Activated T-helper 1 cell treated with anti-CD3 and anti-CD28 coated beads, Interleukin-2, amount 50 U/mL, for 16 hours (primary cell): ENCODE measurements at regions not wholly inside any gene's neighbourhood (a gene's known extent, or its start where the extent isn't known, plus 50 kb on each side); places are given as distances from the start of the nearest gene placed in this dataset.

Experiments used
- DNase-seq, 2 donors: peaks; one replicate each; pipeline ENCODE4 v3.0.0-alpha.2; 2020; ENCODE audit warnings: low read depth in 1 of 2, low spot score in 1 of 2

DNA sequence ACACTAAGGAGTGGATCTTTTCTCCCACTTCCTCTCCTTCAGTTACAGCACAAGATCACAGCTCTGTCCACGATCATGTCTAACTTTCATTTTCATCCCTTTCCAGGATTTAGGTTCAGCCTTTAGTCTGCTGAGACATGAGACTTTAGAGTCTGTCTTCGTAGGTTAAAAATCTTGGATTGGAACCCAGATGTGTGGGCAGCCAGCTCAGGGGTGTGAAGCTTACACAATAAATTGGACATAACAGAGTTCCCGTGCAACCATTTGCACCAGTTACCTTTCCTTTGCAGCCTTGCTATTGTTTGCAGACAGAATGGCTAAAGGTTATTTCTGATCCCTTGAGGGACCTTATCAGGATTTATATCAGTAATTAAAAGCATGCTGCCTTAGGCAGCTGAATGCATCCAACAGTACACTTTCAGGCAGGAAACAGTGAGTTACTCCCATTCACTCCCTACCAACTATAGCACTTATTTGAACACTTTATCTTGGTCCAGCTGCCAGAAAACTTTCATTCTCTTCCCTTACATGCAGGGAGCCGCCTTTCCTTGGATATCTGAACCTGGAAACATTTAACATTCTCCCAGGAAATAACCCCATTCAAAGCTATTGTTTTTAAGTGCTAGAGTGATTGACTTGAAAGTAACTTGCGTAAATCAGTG, 87.3 kb downstream of the TMEM100 start:
- no peak for DNase-seq

DNA sequence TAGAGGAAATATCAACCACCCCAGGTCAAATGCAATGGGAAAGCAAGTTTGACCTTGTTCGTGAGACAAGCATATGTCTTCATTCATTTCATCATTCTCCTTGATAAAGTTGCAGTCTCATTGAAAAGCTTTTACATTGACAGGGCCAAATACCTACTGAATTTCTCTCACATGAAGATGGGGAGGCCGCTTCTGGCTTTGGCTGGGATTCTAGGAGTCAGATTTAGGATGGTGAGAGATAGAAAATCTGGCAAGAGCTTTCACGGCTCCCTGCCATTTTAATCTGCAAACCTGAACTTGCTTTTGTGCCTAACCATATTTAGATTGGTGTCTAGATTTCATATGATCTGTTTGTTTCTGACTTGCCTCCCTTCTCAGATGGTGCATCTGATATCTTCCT, 88.0 kb downstream of the TMEM100 start:
- DNase-seq: no peak

DNA sequence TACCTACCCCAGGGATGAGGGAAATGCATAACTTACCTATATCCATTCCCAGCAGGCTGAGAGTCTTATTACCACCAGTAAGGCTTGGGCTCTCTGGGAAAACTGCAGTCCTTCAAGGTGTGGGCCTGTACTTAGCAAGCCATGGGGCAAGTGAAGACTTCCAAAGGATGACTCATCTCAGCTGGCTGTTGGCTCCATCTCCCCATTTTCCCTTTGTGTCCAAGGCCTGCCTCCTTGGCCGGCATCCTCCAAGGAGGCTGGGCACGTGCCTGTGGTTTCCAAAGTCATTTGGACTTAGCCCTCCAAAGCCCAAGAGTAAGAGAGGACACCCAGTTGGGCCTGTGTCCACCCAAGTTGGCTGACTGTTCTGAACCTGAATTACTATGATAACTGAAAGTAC, 89.8 kb downstream of the TMEM100 start:
- no peak for DNase-seq

GRCh38 chr17:55632236-55632635, 90.4 kb downstream of the TMEM100 start:
- DNase-seq: no peak

GRCh38 chr17:55629995-55630394, 92.7 kb downstream of the TMEM100 start:
- DNase-seq: no peak

- no peak for DNase-seq
Observed at GRCh38 chr17:55625521-55625920, 97.1 kb downstream of the TMEM100 start.

- no peak for DNase-seq
Observed at GRCh38 chr17:55624772-55625433, 97.8 kb downstream of the TMEM100 start.

GRCh38 chr17:55622547-55622946, 100.1 kb downstream of the TMEM100 start:
- DNase-seq: no peak

DNA sequence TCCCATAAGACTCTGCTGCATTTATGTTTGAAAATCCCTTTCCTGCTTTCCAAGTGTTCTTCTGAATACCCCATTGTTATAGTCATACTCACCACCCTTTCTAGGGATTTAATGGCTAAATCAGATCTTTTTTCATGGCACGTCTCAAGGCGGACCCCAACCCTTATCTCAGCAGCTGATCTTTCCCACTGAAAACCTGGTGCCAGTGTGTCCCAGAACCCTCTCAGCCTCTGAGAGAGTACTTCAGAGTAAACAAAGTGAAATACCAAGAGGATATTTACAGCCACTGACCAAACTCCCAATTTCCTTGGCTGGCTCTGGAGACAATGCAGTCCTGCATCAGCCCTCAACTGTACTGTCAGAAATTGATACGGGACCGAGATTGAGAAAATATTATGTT, 101.7 kb downstream of the TMEM100 start:
- DNase-seq: no peak

- no peak for DNase-seq
Observed at GRCh38 chr17:55620023-55620422, 102.6 kb downstream of the TMEM100 start.

- DNase-seq: no peak
Observed at GRCh38 chr17:55617441-55617840, 105.2 kb downstream of the TMEM100 start.

- DNase-seq: no peak
Observed at GRCh38 chr17:55614061-55614460, 102.8 kb upstream of the SMIM36 start.

DNA sequence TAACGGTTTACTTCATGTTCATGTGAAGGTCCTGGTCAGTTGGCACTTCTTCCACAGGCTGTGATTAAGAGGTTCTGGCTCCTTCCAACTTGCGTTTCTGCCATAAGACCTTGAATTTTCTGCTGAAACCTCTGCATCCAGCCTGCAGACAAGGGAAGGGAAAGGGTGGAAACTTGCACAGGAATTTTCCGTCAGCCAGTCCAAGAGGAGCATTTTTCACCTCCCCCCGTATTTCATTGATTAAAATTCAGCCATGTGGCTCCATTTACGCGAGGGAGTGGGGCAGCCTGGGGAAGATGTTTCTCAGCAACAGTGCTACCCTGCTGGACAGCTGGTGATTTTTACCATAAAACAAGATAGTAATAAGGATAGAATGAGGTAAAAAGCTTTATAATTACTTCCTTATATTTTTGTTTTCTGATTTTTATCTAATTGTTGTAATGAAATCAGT, 101.5 kb upstream of the SMIM36 start:
- DNase-seq: no peak

GRCh38 chr17:55607731-55608341, 96.6 kb upstream of the SMIM36 start:
- no peak for DNase-seq

DNA sequence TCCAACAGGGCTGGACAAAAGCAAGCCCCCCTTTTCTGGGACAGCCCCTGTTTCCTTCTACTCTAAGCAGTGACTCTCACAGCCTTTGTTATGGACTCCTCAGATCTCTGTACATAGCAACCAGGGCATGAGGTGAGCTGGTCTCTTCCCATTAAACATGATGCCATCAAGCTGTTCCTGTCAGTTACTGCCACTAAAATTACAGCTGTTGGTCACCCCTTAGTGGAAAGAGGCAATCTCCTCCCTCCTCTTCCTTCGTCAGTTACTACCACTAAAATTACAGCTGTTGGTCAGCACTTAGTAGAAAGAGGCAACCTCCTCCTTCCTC, 95.2 kb upstream of the SMIM36 start:
- no peak for DNase-seq

GRCh38 chr17:55605705-55606487, 94.6 kb upstream of the SMIM36 start:
- no peak for DNase-seq

DNA sequence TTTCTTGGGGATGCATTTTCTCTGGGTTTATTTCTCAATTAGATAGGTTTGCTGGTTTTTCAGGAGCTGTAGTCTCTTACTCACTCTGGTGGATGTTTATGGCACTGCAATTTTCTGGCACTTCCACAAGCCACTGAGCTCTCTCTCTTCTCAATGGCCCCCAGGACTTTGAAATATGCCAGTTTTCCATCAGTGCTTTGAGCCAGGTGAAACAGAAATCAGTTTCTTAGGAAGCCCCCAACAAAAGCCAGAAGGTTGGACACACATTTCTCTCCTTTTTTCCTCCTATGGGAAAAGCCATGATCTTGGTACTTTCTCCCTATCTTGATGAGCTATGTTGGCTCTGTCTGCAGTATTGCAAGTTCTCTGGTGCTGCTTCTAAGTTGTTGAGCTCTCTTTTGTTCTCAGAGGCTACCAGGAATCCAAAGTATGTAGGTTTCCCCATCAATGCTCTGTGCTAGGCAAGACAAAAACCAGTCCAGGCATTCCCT, 90.7 kb upstream of the SMIM36 start:
- DNase-seq: no peak

DNA sequence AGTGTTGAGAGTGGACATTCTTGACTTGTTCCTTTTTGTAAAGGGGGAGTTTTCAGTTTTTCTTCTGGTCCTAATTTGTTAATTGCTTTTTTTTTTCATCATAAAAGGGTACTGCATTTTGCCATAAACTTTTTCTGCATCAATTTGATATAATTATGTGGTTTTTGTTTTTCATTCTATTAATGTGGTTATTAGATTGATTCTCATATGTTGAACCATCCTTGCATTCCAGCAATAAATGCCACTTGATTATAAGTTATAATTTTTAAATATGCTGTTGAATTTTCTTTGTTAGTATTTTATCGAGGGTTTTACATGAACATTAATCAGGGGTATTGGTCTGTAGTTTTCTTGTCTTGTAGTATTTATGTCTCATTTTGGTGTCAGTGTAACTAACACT, 87.2 kb upstream of the SMIM36 start:
- no peak for DNase-seq

DNA sequence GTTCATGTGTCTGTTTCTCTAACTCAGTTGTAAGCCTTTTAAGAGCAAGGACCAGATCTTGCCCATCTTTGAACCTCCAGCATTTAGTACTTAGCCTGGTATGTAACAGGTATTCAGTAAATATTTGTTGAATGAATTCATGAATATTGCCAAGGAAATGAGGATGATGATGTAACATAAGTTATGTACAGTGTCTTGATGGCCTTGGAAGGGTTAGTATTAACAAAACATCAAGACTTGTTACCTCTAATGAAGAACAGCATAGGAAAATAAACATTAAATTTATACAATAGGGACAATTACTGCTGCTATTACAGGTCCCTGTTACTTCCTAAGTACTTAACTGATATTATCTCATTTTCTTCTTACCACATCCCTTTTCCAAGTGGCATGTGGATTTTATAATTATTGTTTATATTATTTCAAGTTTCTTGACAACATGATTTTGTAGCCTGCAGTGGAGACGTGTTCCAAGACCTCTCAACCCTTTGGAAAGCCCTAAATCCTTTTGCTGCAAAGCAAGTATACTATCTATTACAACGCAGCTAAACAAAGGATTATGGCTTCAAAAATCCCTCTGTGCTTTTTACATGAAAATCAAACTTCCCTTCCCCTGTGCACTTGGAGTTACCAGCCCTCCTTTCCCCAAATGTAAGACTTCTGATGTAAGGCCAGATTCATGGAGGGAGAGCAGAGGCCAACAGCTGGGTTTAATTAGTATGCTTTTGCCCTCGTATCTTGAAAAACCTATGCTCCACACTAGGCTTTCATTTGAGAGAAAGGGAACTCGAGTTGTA, 77.4 kb upstream of the SMIM36 start:
- DNase-seq: no peak

GRCh38 chr17:55587608-55588139, 76.4 kb upstream of the SMIM36 start:
- no peak for DNase-seq

GRCh38 chr17:55585629-55586028, 74.4 kb upstream of the SMIM36 start:
- no peak for DNase-seq
